Adrenal gland (tissue), 5 donors: ENCODE measurements at regions not wholly inside any gene's neighbourhood (a gene's known extent, or its start where the extent isn't known, plus 50 kb on each side); places are given as distances from the start of the nearest gene placed in this dataset.

Experiments
- POLR2A ChIP-seq, 2 donors: fragments of 450-650 bp; IDR thresholded peaks; one replicate each; pipeline ENCODE4 v1.6.1; 2017; ENCODE audit warnings: antibody characterized with exemption in 2 of 2, mild to moderate bottlenecking in 2 of 2, moderate library complexity in 1 of 2
- TF ChIP-seq, protein P1 (sequence below), 6 experiments: fragments of 450-650 bp in 4 of 6; fragments of 200-600 bp in 2 of 6; sonication (generic) in 1 of 6; IDR thresholded peaks; 1 replicate in 5 of 6; 2 replicates in 1 of 6; pipeline versions ENCODE4 v1.5.1 to v1.8.0; 2016 to 2021; ENCODE audit warnings: antibody characterized with exemption in 6 of 6, mild to moderate bottlenecking in 2 of 6, moderate library complexity in 1 of 6
- donor health status: DM: no; HTN: no; CAD: no.

DNA sequence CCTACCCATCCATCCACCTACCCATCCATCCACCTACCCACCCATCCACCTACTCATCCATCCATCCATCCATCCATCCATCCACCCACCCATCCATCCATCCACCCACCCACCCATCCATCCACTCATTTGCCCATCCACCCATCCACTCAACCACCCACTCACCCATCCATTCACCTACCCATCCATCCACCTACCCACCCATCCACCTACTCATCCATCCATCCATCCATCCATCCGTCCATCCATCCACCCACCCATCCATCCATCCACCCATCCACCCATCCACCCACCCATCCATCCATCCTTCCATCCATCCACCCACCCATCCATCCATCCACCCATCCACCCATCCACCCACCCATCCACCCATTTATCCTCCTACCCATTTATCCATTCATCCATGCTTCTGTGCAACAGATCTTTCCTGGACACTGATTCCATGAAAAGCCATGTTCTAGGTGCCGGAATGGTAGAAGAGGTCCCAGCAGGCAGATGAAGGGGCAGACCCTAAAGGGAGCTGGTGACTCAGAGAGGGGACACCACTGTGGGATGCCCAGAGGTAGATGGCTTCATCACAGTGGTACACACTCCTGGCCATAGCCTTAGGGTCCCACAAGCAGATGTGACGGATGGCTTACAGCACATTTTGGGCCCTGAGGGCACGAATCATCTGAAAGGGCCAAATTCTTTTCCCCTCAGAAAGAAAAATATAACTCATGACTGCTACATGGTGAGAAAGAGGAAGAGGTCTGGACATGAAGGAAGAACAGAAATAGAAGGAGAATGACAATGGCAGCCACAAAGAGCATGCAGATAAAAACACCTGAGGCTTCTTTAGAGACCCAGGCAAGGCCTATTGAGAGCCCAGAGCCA lies 76.0 kb downstream of the KCTD15 start:
- no peak for TF ChIP-seq POLR2A (IDR thresholded peaks at IDR 0.05)
- TF ChIP-seq, protein P1, sequence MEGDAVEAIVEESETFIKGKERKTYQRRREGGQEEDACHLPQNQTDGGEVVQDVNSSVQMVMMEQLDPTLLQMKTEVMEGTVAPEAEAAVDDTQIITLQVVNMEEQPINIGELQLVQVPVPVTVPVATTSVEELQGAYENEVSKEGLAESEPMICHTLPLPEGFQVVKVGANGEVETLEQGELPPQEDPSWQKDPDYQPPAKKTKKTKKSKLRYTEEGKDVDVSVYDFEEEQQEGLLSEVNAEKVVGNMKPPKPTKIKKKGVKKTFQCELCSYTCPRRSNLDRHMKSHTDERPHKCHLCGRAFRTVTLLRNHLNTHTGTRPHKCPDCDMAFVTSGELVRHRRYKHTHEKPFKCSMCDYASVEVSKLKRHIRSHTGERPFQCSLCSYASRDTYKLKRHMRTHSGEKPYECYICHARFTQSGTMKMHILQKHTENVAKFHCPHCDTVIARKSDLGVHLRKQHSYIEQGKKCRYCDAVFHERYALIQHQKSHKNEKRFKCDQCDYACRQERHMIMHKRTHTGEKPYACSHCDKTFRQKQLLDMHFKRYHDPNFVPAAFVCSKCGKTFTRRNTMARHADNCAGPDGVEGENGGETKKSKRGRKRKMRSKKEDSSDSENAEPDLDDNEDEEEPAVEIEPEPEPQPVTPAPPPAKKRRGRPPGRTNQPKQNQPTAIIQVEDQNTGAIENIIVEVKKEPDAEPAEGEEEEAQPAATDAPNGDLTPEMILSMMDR (IDR thresholded peaks at IDR 0.05) = no peak
